NCI-H128 (cell line): ENCODE measurements at regions not wholly inside any gene's neighbourhood (a gene's known extent, or its start where the extent isn't known, plus 50 kb on each side); places are given as distances from the start of the nearest gene placed in this dataset.

Source experiments
- DNase-seq: peaks from one replicate; lab custom pipeline; 2025; ENCODE audit not compliant: unreplicated experiment; lab: John Stamatoyannopoulos, UW

- no peak for DNase-seq
Measured at GRCh38 chr20:21033817-21034216, 72.3 kb downstream of the LINC00237 start.

- DNase-seq, result no peak
Measured at GRCh38 chr20:21031666-21032065, 74.5 kb downstream of the LINC00237 start.

DNA sequence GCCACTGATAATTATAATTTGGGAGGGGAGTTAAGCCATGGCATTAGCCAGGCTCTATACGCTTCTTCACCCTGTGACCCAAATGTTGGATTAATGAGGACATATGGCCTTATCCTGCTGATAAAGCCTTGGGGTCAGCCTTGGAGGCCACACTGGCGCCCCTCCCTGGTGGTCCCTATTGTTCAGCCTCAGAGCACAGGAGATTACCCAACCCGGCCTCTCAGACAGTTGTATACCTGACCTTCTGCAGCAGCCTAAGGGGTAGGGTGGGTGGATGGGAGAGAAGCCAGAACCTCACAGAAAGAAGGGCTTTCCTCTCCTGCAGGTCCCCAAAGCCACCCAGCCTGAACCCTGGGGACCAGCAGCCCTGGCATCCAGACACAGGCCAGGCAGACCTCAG, 76.8 kb downstream of the LINC00237 start:
- DNase-seq, result no peak

- no peak for DNase-seq
Measured at GRCh38 chr20:21028921-21029320, 77.2 kb downstream of the LINC00237 start.

- DNase-seq, result no peak
Measured at GRCh38 chr20:21028436-21028835, 77.7 kb downstream of the LINC00237 start.

- DNase-seq, result no peak
Measured at GRCh38 chr20:21027569-21027968, 78.6 kb downstream of the LINC00237 start.

DNA sequence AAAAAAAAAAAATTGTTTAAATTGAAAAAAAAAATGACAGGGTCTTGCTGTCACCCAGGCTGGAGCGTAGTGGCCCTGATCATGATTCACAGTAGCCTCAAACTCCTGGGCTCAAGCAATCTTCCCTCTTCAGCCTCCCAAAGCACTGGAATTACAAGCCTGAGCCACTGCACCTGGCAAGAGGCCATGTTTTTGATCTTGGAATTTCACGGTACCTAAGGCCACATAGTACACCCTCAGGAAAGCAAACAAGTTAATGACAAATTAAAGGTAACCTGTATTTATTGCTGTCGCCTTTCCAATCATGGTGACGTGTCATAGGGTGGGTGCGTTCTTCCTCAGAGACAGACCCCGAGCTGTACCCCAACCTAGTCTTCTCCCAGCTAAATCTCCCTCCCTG, 79.2 kb downstream of the LINC00237 start:
- no peak for DNase-seq

- no peak for DNase-seq
Measured at GRCh38 chr20:21024420-21024819, 81.7 kb downstream of the LINC00237 start.

DNA sequence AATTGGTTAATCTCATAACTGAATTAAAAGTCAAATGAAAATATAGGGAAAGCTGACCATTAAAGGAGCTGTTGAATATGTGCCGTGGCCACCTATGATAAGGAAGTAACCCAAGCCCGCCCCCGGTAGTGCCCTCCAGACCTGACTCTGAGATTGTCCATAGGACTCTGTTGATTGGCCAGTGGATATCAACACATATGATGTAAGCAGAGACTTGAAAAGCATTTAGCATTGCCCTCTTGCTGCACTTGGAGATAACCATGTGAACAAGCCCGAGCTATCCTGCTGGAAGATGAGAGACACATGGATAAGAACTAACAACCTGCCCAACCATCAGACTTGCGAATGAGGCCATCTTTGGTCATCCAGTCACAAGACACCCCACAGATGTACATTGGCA, 83.2 kb downstream of the LINC00237 start:
- no peak for DNase-seq

GRCh38 chr20:21021472-21021790, 84.7 kb downstream of the LINC00237 start:
- DNase-seq, result no peak

- DNase-seq, result no peak
Measured at GRCh38 chr20:21020659-21021471, 85.3 kb downstream of the LINC00237 start.

DNA sequence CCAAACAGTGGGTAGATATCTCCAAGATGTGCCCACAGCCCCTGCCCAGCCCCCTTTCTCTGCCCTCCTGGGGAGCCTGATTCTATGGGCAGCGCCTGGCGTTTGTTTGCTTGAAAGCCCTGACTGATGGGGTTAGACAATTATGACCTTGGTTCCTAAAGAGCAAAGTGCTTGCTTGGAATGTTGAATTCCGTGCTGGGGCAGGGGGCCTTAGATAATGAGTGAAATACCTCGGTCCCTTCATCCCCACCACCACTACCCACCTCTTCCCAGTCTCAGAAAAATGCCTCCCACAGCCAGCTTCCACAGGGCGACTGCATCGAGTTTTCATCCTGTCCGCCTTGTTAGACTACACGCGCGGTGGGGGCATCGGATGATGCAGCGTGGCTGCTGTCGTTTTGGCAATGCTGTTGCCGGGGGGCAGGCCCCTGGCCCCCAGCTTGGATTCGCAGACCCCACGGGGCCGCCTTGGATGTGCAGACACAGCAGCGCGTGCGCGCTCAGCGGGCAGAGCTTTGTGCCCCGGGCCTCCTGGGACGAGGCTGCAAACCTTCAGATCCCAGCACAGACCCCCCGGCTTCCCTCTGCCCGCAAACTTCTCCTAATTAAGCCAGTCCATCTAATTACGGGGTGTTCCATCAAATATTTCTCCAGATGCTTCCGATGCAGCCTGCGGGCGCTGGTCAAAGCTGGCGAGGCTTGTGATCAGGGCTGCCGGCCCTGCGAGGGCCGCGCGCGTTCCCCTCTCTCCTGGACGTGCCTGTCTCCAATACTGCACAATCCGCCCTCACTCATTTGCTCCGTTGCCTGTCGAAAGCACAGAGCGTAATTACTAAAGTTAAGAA, 86.1 kb downstream of the LINC00237 start:
- DNase-seq, result no peak

DNA sequence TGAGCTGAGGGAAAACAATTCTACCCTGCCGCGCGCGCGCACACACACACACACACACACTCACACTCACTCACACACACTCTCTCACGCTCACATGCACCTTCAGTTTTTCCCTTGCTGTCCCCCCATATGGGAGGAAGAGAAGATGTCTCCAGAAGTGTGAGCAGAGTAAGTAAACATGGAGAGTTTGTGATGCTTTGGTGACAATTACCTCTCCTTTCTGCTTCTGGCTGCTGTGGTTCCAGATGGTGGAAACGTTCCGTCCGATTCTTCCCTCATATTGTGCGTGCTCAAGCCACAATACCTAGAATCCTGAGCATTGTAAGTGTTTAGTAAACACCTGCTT, 86.7 kb downstream of the LINC00237 start:
- DNase-seq, result no peak

DNA sequence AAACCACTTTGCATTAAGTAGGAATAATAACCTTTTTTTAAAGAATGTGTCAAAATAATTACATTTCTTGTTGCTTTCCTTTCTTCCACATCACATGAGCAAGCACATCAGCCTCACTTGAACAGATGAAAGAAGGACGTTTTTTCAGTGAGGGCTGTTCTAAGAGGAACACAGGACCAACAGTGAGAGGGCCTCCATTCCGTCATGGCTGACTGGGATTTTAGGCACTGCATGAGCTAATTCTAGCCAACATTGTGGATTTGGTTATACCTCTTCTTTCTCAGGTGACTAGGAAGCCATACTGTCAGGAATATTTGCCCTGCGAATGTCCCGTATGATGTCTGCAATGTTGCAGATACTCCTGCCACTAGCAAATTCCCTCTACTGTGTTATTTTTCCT, 87.6 kb downstream of the LINC00237 start:
- DNase-seq, result no peak

GRCh38 chr20:21017528-21018085, 88.6 kb downstream of the LINC00237 start:
- DNase-seq, result no peak

- no peak for DNase-seq
Measured at GRCh38 chr20:21016751-21017150, 89.4 kb downstream of the LINC00237 start.

DNA sequence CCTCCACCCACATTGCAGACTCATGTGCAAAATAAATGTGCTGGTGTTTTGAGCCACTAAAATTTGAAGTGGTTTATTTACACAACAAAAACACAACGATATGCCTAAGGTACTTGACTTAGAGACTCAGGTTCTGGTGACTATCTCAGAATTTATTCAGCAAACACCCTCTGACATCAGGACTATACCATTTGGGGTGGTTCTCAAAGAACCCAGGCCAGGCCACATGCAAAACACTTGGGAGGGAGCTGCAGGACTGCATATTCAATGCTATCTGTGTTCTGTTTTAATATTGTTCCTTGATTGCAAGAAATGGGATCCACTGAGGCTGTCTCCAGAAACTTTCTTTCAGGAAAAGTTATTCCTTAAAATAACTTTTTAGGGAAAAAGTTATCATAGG, 91.6 kb downstream of the LINC00237 start:
- no peak for DNase-seq

DNA sequence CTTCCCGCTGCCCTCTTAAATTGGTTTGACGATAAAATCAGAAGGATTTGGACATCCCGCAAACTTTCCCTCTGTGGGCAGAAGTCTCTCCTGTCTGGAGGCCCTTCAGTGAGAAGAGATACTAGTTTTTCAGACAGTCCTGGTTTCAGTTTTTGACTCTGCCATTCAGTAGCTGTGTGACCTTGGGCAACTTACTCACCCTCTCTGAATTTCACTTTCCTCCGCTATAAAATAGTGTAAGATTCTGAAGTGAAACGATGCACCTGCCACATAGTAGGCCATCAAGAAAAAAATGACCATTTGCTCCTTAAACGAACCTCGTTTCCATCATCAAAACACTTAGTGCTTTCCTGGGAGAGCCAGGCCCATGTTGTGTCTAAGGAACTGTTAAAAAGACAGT, 97.2 kb downstream of the LINC00237 start:
- no peak for DNase-seq

DNA sequence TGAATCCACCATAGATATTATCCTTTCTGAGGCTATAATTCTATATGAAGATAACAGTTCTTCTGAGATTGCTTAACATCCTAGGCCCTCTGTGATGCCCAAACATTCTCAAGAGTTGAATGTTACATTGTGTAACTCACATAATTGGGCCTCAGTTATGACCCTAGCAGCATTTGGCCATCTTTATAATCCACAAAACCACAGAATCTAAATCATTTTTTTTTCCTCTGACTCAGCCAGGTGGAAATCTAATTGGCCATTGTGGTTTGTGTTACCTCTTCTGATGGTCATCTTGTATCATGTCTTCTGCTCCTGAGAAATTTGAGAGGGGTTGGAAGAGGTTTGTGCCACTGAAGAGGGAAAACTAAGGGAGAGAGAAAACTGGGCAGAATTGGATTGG, 99.5 kb downstream of the LINC00237 start:
- no peak for DNase-seq

GRCh38 chr20:21004386-21005076, 101.6 kb downstream of the LINC00237 start:
- DNase-seq, result no peak

DNA sequence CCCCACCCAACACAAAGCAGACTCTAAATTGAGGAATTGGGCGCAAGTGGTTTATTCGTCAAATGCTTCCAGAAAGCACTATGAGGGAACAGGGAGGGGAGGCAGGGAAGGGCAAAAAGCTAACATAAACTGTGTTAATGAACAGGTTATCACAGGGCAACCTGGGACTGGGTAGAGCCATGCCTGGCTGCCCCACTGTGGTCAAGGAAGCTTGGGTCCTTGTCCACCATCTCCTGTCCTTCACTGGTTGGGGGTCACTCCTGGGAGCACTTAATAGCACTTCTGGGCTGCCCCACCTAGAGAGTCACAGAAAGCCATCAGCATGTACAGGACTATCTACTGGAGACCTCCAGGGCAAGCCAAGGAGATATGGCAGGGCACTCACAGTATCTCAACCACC, 102.3 kb downstream of the LINC00237 start:
- DNase-seq, result no peak

DNA sequence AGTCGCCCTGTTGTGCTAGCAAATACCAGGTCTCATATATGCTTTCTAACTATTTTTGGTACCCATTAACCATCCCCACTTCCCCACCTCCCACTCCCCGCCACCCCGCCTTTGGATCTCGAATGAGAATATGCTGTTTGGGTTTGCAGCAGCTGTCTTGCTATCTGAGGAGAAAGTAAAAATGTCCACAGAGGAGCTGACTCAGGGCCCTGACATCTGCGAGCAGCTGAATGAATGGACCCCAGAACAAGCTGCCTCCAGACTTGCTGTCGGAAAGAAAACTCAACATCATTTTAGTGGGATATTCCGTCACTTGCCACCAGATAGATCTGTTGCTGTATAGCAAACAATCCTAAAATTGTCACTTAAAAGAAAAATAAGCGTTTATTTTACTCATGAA, 103.7 kb downstream of the LINC00237 start:
- DNase-seq, result no peak
